ENCODE measurements at regions not wholly inside any gene's neighbourhood (a gene's known extent, or its start where the extent isn't known, plus 50 kb on each side); places are given as distances from the start of the nearest gene placed in this dataset.
A peak's percentile ranks its signal among the peaks of the same experiment; 100 is the strongest.

- Histone ChIP-seq H3K36me3 (ENCODE audit: insufficient read depth, low read length) (peaks cover 9% of the 10 kb centered on the region), H3K4me1 (ENCODE audit: control insufficient read depth, insufficient read depth, low read length) (peaks cover 100% of the 10 kb centered on the region)
Observed at GRCh38 chr1:201760516-201760915, 68.4 kb upstream of the IPO9 start.

GRCh38 chr1:201761178-201761577, 67.8 kb upstream of the IPO9 start:
- Histone ChIP-seq H3K4me1 (ENCODE audit: control insufficient read depth, insufficient read depth, low read length) (peaks cover 99% of the 10 kb centered on the region), H3K9ac (ENCODE audit: low read depth, low read length) (peak overlapping the region; percentile 12), H3K27me3 (ENCODE audit: control insufficient read depth, insufficient read depth, low read length) (no peaks in the 10 kb centered on the region), H3K4me2 (ENCODE audit: low read length) (peak overlapping the region; percentile 36), H3K36me3 (ENCODE audit: insufficient read depth, low read length) (peaks cover 9% of the 10 kb centered on the region), H3K4me3 (ENCODE audit: low read length) (no peak overlapping the region), H3K9me3 (replicated peaks; ENCODE audit: low read length) (no peaks in the 10 kb centered on the region)

More at GRCh38 chr1:201760516-201760915, 68.4 kb upstream of the IPO9 start:
- Histone ChIP-seq H3K4me2 (ENCODE audit: low read length) (peak overlapping the region; percentile 36), H3K9ac (ENCODE audit: low read depth, low read length) (peak overlapping the region; percentile 12), H3K4me3 (ENCODE audit: low read length) (no peak overlapping the region), H3K27me3 (ENCODE audit: control insufficient read depth, insufficient read depth, low read length) (no peaks in the 10 kb centered on the region), H3K9me3 (replicated peaks; ENCODE audit: low read length) (no peaks in the 10 kb centered on the region)

- peaks cover 9% of the 10 kb centered on the region for H3K36me3 ChIP-seq (ENCODE audit: insufficient read depth, low read length)
- H3K4me2 ChIP-seq (ENCODE audit: low read length), result peak overlapping the region; percentile 4
- no peaks in the 10 kb centered on the region for H3K9me3 ChIP-seq (replicated peaks; ENCODE audit: low read length)
- H3K27me3 ChIP-seq (ENCODE audit: control insufficient read depth, insufficient read depth, low read length), result no peaks in the 10 kb centered on the region
- peaks cover 99% of the 10 kb centered on the region for H3K4me1 ChIP-seq (ENCODE audit: control insufficient read depth, insufficient read depth, low read length)
- no peak overlapping the region for H3K9ac ChIP-seq (ENCODE audit: low read depth, low read length)
- no peak overlapping the region for H3K4me3 ChIP-seq (ENCODE audit: low read length)
Observed at GRCh38 chr1:201761871-201762270, 67.1 kb upstream of the IPO9 start.

GRCh38 chr1:201762381-201762780, 66.6 kb upstream of the IPO9 start:
- Histone ChIP-seq H3K27me3 (ENCODE audit: control insufficient read depth, insufficient read depth, low read length) (no peaks in the 10 kb centered on the region), H3K4me1 (ENCODE audit: control insufficient read depth, insufficient read depth, low read length) (peaks cover 94% of the 10 kb centered on the region), H3K36me3 (ENCODE audit: insufficient read depth, low read length) (peaks cover 8% of the 10 kb centered on the region), H3K9ac (ENCODE audit: low read depth, low read length) (no peak overlapping the region), H3K9me3 (replicated peaks; ENCODE audit: low read length) (no peaks in the 10 kb centered on the region), H3K4me2 (ENCODE audit: low read length) (peak overlapping the region; percentile 4), H3K4me3 (ENCODE audit: low read length) (no peak overlapping the region)

GRCh38 chr1:201763455-201764140, 65.4 kb upstream of the IPO9 start:
- H3K36me3 ChIP-seq (ENCODE audit: insufficient read depth, low read length), result no peaks in the 10 kb centered on the region
- H3K27me3 ChIP-seq (ENCODE audit: control insufficient read depth, insufficient read depth, low read length), result no peaks in the 10 kb centered on the region
- peak overlapping the region; percentile 18 for H3K9ac ChIP-seq (ENCODE audit: low read depth, low read length)
- H3K4me2 ChIP-seq (ENCODE audit: low read length), result peak overlapping the region; percentile 40
- peaks cover 87% of the 10 kb centered on the region for H3K4me1 ChIP-seq (ENCODE audit: control insufficient read depth, insufficient read depth, low read length)
- H3K9me3 ChIP-seq (replicated peaks; ENCODE audit: low read length), result no peaks in the 10 kb centered on the region
- H3K4me3 ChIP-seq (ENCODE audit: low read length), result no peak overlapping the region

GRCh38 chr1:201764166-201764565, 64.8 kb upstream of the IPO9 start:
- H3K4me3 ChIP-seq (ENCODE audit: low read length), result no peak overlapping the region
- H3K4me2 ChIP-seq (ENCODE audit: low read length), result no peak overlapping the region
- no peak overlapping the region for H3K9ac ChIP-seq (ENCODE audit: low read depth, low read length)
- H3K27me3 ChIP-seq (ENCODE audit: control insufficient read depth, insufficient read depth, low read length), result no peaks in the 10 kb centered on the region
- no peaks in the 10 kb centered on the region for H3K9me3 ChIP-seq (replicated peaks; ENCODE audit: low read length)
- no peaks in the 10 kb centered on the region for H3K36me3 ChIP-seq (ENCODE audit: insufficient read depth, low read length)
- H3K4me1 ChIP-seq (ENCODE audit: control insufficient read depth, insufficient read depth, low read length), result peaks cover 82% of the 10 kb centered on the region

- no peak overlapping the region for H3K4me3 ChIP-seq (ENCODE audit: low read length)
- no peak overlapping the region for H3K4me2 ChIP-seq (ENCODE audit: low read length)
- H3K36me3 ChIP-seq (ENCODE audit: insufficient read depth, low read length), result no peaks in the 10 kb centered on the region
- no peaks in the 10 kb centered on the region for H3K27me3 ChIP-seq (ENCODE audit: control insufficient read depth, insufficient read depth, low read length)
- no peak overlapping the region for H3K9ac ChIP-seq (ENCODE audit: low read depth, low read length)
- no peaks in the 10 kb centered on the region for H3K9me3 ChIP-seq (replicated peaks; ENCODE audit: low read length)
- H3K4me1 ChIP-seq (ENCODE audit: control insufficient read depth, insufficient read depth, low read length), result peaks cover 80% of the 10 kb centered on the region
Observed at GRCh38 chr1:201764579-201764978, 64.4 kb upstream of the IPO9 start.

- peaks cover 75% of the 10 kb centered on the region for H3K4me1 ChIP-seq (ENCODE audit: control insufficient read depth, insufficient read depth, low read length)
- H3K4me2 ChIP-seq (ENCODE audit: low read length), result peak overlapping the region; percentile 15
- H3K36me3 ChIP-seq (ENCODE audit: insufficient read depth, low read length), result no peaks in the 10 kb centered on the region
- peak overlapping the region; percentile 37 for H3K4me3 ChIP-seq (ENCODE audit: low read length)
- no peak overlapping the region for H3K9ac ChIP-seq (ENCODE audit: low read depth, low read length)
- no peaks in the 10 kb centered on the region for H3K27me3 ChIP-seq (ENCODE audit: control insufficient read depth, insufficient read depth, low read length)
- no peaks in the 10 kb centered on the region for H3K9me3 ChIP-seq (replicated peaks; ENCODE audit: low read length)
Observed at GRCh38 chr1:201766131-201766866, 62.7 kb upstream of the IPO9 start.

GRCh38 chr1:201767339-201767738, 61.6 kb upstream of the IPO9 start:
- H3K4me3 ChIP-seq (ENCODE audit: low read length), result no peak overlapping the region
- H3K4me2 ChIP-seq (ENCODE audit: low read length), result no peak overlapping the region
- peaks cover 3% of the 10 kb centered on the region for H3K36me3 ChIP-seq (ENCODE audit: insufficient read depth, low read length)
- H3K27me3 ChIP-seq (ENCODE audit: control insufficient read depth, insufficient read depth, low read length), result no peaks in the 10 kb centered on the region
- H3K9ac ChIP-seq (ENCODE audit: low read depth, low read length), result no peak overlapping the region
- peaks cover 8% of the 10 kb centered on the region for H3K9me3 ChIP-seq (replicated peaks; ENCODE audit: low read length)
- H3K4me1 ChIP-seq (ENCODE audit: control insufficient read depth, insufficient read depth, low read length), result peaks cover 65% of the 10 kb centered on the region

GRCh38 chr1:201769072-201769471, 59.9 kb upstream of the IPO9 start:
- Histone ChIP-seq H3K4me2 (ENCODE audit: low read length) (no peak overlapping the region), H3K4me1 (ENCODE audit: control insufficient read depth, insufficient read depth, low read length) (peaks cover 59% of the 10 kb centered on the region), H3K9me3 (replicated peaks; ENCODE audit: low read length) (peaks cover 8% of the 10 kb centered on the region), H3K27me3 (ENCODE audit: control insufficient read depth, insufficient read depth, low read length) (no peaks in the 10 kb centered on the region), H3K9ac (ENCODE audit: low read depth, low read length) (no peak overlapping the region), H3K4me3 (ENCODE audit: low read length) (no peak overlapping the region), H3K36me3 (ENCODE audit: insufficient read depth, low read length) (peaks cover 3% of the 10 kb centered on the region)

GRCh38 chr1:201769966-201770365, 59.0 kb upstream of the IPO9 start:
- H3K27me3 ChIP-seq (ENCODE audit: control insufficient read depth, insufficient read depth, low read length), result no peaks in the 10 kb centered on the region
- peaks cover 3% of the 10 kb centered on the region for H3K36me3 ChIP-seq (ENCODE audit: insufficient read depth, low read length)
- H3K9me3 ChIP-seq (replicated peaks; ENCODE audit: low read length), result peaks cover 8% of the 10 kb centered on the region
- H3K9ac ChIP-seq (ENCODE audit: low read depth, low read length), result no peak overlapping the region
- H3K4me2 ChIP-seq (ENCODE audit: low read length), result peak overlapping the region; percentile 12
- H3K4me3 ChIP-seq (ENCODE audit: low read length), result no peak overlapping the region
- H3K4me1 ChIP-seq (ENCODE audit: control insufficient read depth, insufficient read depth, low read length), result peaks cover 59% of the 10 kb centered on the region

GRCh38 chr1:201771466-201771865, 57.5 kb upstream of the IPO9 start:
- peaks cover 8% of the 10 kb centered on the region for H3K36me3 ChIP-seq (ENCODE audit: insufficient read depth, low read length)
- H3K27me3 ChIP-seq (ENCODE audit: control insufficient read depth, insufficient read depth, low read length), result no peaks in the 10 kb centered on the region
- peaks cover 52% of the 10 kb centered on the region for H3K4me1 ChIP-seq (ENCODE audit: control insufficient read depth, insufficient read depth, low read length)
- H3K9ac ChIP-seq (ENCODE audit: low read depth, low read length), result no peak overlapping the region
- no peak overlapping the region for H3K4me2 ChIP-seq (ENCODE audit: low read length)
- H3K9me3 ChIP-seq (replicated peaks; ENCODE audit: low read length), result peaks cover 8% of the 10 kb centered on the region
- H3K4me3 ChIP-seq (ENCODE audit: low read length), result no peak overlapping the region

Measured in skeletal muscle satellite cell (primary cell).